PC-3 (cell line): ENCODE measurements at regions not wholly inside any gene's neighbourhood (a gene's known extent, or its start where the extent isn't known, plus 50 kb on each side); places are given as distances from the start of the nearest gene placed in this dataset.

Experiments
- EZH2 ChIP-seq: fragments of 300-600 bp; sonication (generic); IDR thresholded peaks from one replicate; pipeline ENCODE4 v1.6.1; 2017; ENCODE audit warnings: antibody characterized with exemption, mild to moderate bottlenecking, low read length; ENCODE audit not compliant: unreplicated experiment
- EZH2phosphoT487 ChIP-seq: fragments of 300-600 bp; sonication (generic); IDR thresholded peaks from 2 replicates; pipeline ENCODE4 v1.6.1; 2018; ENCODE audit warnings: mild to moderate bottlenecking, antibody characterized with exemption, low read length, borderline replicate concordance
- TF ChIP-seq, protein P1 (sequence below): fragments of 300-600 bp; sonication (generic); conservative IDR thresholded peaks from 2 replicates; pipeline ENCODE4 v1.5.1; 2017; ENCODE audit warnings: antibody characterized with exemption, low read depth, mild to moderate bottlenecking, low read length

DNA sequence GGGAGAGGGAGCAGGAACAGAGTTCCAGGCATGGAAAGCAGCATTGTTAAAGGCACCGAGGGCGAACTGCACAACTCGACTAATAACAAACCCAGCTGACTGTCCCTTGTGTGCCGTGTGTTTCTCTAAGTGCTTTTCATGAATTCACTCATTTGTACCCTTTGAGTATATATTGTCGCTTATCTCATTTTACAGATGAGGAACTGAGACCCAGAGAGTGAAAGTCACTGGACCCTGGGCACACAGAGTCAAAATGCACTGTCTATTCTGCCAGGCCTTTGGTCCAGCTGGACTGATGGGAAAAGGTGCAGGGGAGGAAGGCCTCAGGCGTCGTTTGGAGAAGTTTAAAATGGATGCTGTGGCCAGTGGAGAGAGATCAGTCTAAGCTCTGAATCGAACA is 100.7 kb upstream of the GRIK3 start:
- TF ChIP-seq, protein P1, sequence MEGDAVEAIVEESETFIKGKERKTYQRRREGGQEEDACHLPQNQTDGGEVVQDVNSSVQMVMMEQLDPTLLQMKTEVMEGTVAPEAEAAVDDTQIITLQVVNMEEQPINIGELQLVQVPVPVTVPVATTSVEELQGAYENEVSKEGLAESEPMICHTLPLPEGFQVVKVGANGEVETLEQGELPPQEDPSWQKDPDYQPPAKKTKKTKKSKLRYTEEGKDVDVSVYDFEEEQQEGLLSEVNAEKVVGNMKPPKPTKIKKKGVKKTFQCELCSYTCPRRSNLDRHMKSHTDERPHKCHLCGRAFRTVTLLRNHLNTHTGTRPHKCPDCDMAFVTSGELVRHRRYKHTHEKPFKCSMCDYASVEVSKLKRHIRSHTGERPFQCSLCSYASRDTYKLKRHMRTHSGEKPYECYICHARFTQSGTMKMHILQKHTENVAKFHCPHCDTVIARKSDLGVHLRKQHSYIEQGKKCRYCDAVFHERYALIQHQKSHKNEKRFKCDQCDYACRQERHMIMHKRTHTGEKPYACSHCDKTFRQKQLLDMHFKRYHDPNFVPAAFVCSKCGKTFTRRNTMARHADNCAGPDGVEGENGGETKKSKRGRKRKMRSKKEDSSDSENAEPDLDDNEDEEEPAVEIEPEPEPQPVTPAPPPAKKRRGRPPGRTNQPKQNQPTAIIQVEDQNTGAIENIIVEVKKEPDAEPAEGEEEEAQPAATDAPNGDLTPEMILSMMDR, result no peak
- TF ChIP-seq EZH2phosphoT487, result no peak
- no peak for TF ChIP-seq EZH2
